ENCODE measurements at regions not wholly inside any gene's neighbourhood (a gene's known extent, or its start where the extent isn't known, plus 50 kb on each side); places are given as distances from the start of the nearest gene placed in this dataset.

- TF ChIP-seq EZH2phosphoT487 (IDR thresholded peaks at IDR 0.05; ENCODE audit: unreplicated experiment) (no peak), POLR2AphosphoS5 (IDR thresholded peaks at IDR 0.05; ENCODE audit: low read depth) (no peak), CTCF (conservative IDR thresholded peaks at IDR 0.05; ENCODE audit: low read depth in 2 of 2) (no peak)
These were observed 92.0 kb upstream of the PAX1 start for GRCh38 chr20:21613512-21613911.
